ENCODE measurements at regions not wholly inside any gene's neighbourhood (a gene's known extent, or its start where the extent isn't known, plus 50 kb on each side); places are given as distances from the start of the nearest gene placed in this dataset.

DNA sequence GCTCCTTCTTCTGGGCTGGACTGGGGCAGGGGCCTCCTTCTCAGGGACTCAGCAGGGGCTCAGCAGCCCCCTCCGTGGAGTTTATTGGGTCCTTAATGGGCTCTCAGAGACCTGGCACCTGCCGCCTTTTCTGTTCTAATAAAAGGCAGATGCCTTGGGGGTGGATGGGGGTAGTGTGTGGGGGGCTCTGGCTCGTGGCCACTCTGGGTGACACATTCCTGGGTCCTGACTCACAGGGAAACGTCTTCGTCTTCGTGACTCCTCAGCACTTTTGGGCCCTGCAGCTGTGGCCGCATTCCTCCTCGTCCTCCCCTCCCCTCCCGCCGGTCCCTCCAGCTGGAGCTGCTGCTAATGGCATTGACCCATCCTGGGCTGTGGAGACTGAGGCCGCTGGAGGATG lies 107.8 kb upstream of the WNT4 start:
- H3K36me3 Mint-ChIP-seq (ENCODE audit: low read depth): no peaks in the 10 kb centered on the region; the same call in 2 of the 3 replicates
- DNase-seq (ENCODE audit: low spot score): peak; percentile 60
- no peak for TF ChIP-seq STAT1 (IDR thresholded peaks at IDR 0.05; ENCODE audit: unreplicated experiment)
- no peak for TF ChIP-seq ZNF114 (CRISPR knock-in tag; IDR thresholded peaks at IDR 0.05)
- TF ChIP-seq JUNB (IDR thresholded peaks at IDR 0.05; ENCODE audit: unreplicated experiment): no peak
- no peak for TF ChIP-seq NANOG (IDR thresholded peaks at IDR 0.05; ENCODE audit: borderline replicate concordance)
- TF ChIP-seq CTCF (conservative IDR thresholded peaks at IDR 0.05; ENCODE audit: low read depth in 2 of 2): no peak
- TF ChIP-seq EZH2 (IDR thresholded peaks at IDR 0.05; ENCODE audit: low read depth, unreplicated experiment): no peak
- no peak for TF ChIP-seq REST (IDR thresholded peaks at IDR 0.05; ENCODE audit: unreplicated experiment)
- TF ChIP-seq POLR2AphosphoS5 (IDR thresholded peaks at IDR 0.05; ENCODE audit: low read depth): no peak
- TF ChIP-seq ZNF331 (CRISPR knock-in tag; IDR thresholded peaks at IDR 0.05; ENCODE audit: low read depth): no peak
- TF ChIP-seq CREB1 (CRISPR knock-in tag; IDR thresholded peaks at IDR 0.05; ENCODE audit: low read depth): no peak
- TF ChIP-seq, protein P1, sequence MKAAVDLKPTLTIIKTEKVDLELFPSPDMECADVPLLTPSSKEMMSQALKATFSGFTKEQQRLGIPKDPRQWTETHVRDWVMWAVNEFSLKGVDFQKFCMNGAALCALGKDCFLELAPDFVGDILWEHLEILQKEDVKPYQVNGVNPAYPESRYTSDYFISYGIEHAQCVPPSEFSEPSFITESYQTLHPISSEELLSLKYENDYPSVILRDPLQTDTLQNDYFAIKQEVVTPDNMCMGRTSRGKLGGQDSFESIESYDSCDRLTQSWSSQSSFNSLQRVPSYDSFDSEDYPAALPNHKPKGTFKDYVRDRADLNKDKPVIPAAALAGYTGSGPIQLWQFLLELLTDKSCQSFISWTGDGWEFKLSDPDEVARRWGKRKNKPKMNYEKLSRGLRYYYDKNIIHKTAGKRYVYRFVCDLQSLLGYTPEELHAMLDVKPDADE (IDR thresholded peaks at IDR 0.05): no peak
- no peak for TF ChIP-seq EZH2phosphoT487 (IDR thresholded peaks at IDR 0.05; ENCODE audit: unreplicated experiment)
- TF ChIP-seq, protein P2, sequence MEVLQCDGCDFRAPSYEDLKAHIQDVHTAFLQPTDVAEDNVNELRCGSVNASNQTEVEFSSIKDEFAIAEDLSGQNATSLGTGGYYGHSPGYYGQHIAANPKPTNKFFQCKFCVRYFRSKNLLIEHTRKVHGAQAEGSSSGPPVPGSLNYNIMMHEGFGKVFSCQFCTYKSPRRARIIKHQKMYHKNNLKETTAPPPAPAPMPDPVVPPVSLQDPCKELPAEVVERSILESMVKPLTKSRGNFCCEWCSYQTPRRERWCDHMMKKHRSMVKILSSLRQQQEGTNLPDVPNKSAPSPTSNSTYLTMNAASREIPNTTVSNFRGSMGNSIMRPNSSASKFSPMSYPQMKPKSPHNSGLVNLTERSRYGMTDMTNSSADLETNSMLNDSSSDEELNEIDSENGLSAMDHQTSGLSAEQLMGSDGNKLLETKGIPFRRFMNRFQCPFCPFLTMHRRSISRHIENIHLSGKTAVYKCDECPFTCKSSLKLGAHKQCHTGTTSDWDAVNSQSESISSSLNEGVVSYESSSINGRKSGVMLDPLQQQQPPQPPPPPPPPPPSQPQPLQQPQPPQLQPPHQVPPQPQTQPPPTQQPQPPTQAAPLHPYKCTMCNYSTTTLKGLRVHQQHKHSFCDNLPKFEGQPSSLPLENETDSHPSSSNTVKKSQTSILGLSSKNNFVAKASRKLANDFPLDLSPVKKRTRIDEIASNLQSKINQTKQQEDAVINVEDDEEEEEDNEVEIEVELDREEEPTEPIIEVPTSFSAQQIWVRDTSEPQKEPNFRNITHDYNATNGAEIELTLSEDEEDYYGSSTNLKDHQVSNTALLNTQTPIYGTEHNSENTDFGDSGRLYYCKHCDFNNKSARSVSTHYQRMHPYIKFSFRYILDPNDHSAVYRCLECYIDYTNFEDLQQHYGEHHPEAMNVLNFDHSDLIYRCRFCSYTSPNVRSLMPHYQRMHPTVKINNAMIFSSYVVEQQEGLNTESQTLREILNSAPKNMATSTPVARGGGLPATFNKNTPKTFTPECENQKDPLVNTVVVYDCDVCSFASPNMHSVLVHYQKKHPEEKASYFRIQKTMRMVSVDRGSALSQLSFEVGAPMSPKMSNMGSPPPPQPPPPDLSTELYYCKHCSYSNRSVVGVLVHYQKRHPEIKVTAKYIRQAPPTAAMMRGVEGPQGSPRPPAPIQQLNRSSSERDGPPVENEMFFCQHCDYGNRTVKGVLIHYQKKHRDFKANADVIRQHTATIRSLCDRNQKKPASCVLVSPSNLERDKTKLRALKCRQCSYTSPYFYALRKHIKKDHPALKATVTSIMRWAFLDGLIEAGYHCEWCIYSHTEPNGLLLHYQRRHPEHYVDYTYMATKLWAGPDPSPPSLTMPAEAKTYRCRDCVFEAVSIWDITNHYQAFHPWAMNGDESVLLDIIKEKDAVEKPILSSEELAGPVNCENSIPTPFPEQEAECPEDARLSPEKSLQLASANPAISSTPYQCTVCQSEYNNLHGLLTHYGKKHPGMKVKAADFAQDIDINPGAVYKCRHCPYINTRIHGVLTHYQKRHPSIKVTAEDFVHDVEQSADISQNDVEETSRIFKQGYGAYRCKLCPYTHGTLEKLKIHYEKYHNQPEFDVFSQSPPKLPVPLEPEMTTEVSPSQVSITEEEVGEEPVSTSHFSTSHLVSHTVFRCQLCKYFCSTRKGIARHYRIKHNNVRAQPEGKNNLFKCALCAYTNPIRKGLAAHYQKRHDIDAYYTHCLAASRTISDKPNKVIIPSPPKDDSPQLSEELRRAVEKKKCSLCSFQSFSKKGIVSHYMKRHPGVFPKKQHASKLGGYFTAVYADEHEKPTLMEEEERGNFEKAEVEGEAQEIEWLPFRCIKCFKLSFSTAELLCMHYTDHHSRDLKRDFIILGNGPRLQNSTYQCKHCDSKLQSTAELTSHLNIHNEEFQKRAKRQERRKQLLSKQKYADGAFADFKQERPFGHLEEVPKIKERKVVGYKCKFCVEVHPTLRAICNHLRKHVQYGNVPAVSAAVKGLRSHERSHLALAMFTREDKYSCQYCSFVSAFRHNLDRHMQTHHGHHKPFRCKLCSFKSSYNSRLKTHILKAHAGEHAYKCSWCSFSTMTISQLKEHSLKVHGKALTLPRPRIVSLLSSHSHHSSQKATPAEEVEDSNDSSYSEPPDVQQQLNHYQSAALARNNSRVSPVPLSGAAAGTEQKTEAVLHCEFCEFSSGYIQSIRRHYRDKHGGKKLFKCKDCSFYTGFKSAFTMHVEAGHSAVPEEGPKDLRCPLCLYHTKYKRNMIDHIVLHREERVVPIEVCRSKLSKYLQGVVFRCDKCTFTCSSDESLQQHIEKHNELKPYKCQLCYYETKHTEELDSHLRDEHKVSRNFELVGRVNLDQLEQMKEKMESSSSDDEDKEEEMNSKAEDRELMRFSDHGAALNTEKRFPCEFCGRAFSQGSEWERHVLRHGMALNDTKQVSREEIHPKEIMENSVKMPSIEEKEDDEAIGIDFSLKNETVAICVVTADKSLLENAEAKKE (CRISPR knock-in tag; IDR thresholded peaks at IDR 0.05): no peak
- no peaks in the 10 kb centered on the region for H4K20me1 ChIP-seq (replicated peaks; ENCODE audit: insufficient read depth)
- H3K27me3 Mint-ChIP-seq (ENCODE audit: insufficient read depth, low read depth, poor library complexity): peaks cover 30% of the 10 kb centered on the region
- H3K27me3 ChIP-seq (ENCODE audit: insufficient read depth): no peaks in the 10 kb centered on the region
- H3K27ac Mint-ChIP-seq: no peak overlapping the region
- no peaks in the 10 kb centered on the region for H3K9me2 ChIP-seq (ENCODE audit: insufficient read depth)
- no peak overlapping the region for H3K4me3 ChIP-seq
- H3K27ac ChIP-seq (ENCODE audit: low read depth): no peak overlapping the region
- H3K4me1 ChIP-seq (ENCODE audit: insufficient read depth): peaks cover 10% of the 10 kb centered on the region; the same call in 1 of the 2 replicates
- H3K4me2 ChIP-seq: no peak overlapping the region
- peak; percentile 11; the same call in 2 of the 3 replicates for ATAC-seq
- no peak overlapping the region for H2AFZ ChIP-seq
- H3K36me3 ChIP-seq (ENCODE audit: insufficient read depth): no peaks in the 10 kb centered on the region
- no peaks in the 10 kb centered on the region for H3F3A ChIP-seq (replicated peaks; ENCODE audit: low read depth)
- peaks cover 55% of the 10 kb centered on the region for H3K4me1 Mint-ChIP-seq
- H3K9me3 Mint-ChIP-seq: no peaks in the 10 kb centered on the region
- no peak overlapping the region for H3K4me3 Mint-ChIP-seq
- H3K79me2 ChIP-seq (replicated peaks; ENCODE audit: insufficient read depth): no peaks in the 10 kb centered on the region
